GM12865 (cell line): ENCODE measurements at regions not wholly inside any gene's neighbourhood (a gene's known extent, or its start where the extent isn't known, plus 50 kb on each side); places are given as distances from the start of the nearest gene placed in this dataset.
A peak's percentile ranks its signal among the peaks of the same experiment; 100 is the strongest.

Source experiments
- DNase-seq: peaks from one replicate; pipeline ENCODE4 v3.0.0; 2010; ENCODE audit warnings: low read depth
- H3K4me3 ChIP-seq: 2 replicates; pipeline ENCODE4 v1.5.1; 2011; ENCODE audit warnings: mild to moderate bottlenecking, low read depth, low read length, control low read depth
- CTCF ChIP-seq: IDR thresholded peaks from 2 replicates; pipeline ENCODE4 v1.5.1; 2011; ENCODE audit warnings: low read length, control low read depth, low read depth, inconsistent platforms; ENCODE audit not compliant: insufficient read depth; ENCODE audit errors: missing control alignments

- no peak for TF ChIP-seq CTCF
- no peak overlapping the region for H3K4me3 ChIP-seq
- DNase-seq = no peak
Measured at GRCh38 chr12:92615086-92615485, 87.7 kb upstream of the PLEKHG7 start.

- DNase-seq = no peak
- no peak for TF ChIP-seq CTCF
Measured at GRCh38 chr12:92614502-92614901, 88.3 kb upstream of the PLEKHG7 start.

GRCh38 chr12:92614001-92614400 lies 88.8 kb upstream of the PLEKHG7 start:
- no peak for DNase-seq
- TF ChIP-seq CTCF = no peak
- H3K4me3 ChIP-seq = no peak overlapping the region

More at GRCh38 chr12:92614502-92614901, 88.3 kb upstream of the PLEKHG7 start:
- H3K4me3 ChIP-seq = no peak overlapping the region

GRCh38 chr12:92612611-92613010 lies 90.2 kb upstream of the PLEKHG7 start:
- H3K4me3 ChIP-seq = no peak overlapping the region
- TF ChIP-seq CTCF = no peak

GRCh38 chr12:92608151-92609091 lies 94.4 kb upstream of the PLEKHG7 start:
- TF ChIP-seq CTCF = peak; percentile 16
- peak; percentile 23 for DNase-seq
- no peak overlapping the region for H3K4me3 ChIP-seq

More at GRCh38 chr12:92612611-92613010, 90.2 kb upstream of the PLEKHG7 start:
- DNase-seq = peak; percentile 22

GRCh38 chr12:92606956-92607355 lies 95.8 kb upstream of the PLEKHG7 start:
- no peak for TF ChIP-seq CTCF
- no peak overlapping the region for H3K4me3 ChIP-seq
- no peak for DNase-seq
